ENCODE measurements at regions not wholly inside any gene's neighbourhood (a gene's known extent, or its start where the extent isn't known, plus 50 kb on each side); places are given as distances from the start of the nearest gene placed in this dataset.

GRCh38 chr17:77019893-77020379 is 120.8 kb upstream of the SEC14L1 start:
- in situ Hi-C loops (cut with MboI; ENCODE audit: low pct_ligation_motif_present in 1 of 4, low pct_unique_long_range_greater_than_20kb in 1 of 4, low sequenced_read_pairs in 3 of 4), result no loop called here
- peaks cover 11% of the 10 kb centered on the region for H3K27me3 ChIP-seq
- TF ChIP-seq POLR2AphosphoS5 (IDR thresholded peaks at IDR 0.05) (no peak), EP300 (IDR thresholded peaks at IDR 0.05; ENCODE audit: low read depth) (no peak), POLR2A (IDR thresholded peaks at IDR 0.05) (no peak), CTCF (IDR thresholded peaks at IDR 0.05) (no peak)
- intact Hi-C loops (cut with DNase I; ENCODE audit: low total_unique reads), result no loop called here
- no peak overlapping the region for H3K4me3 ChIP-seq
- no peaks in the 10 kb centered on the region for H3K36me3 ChIP-seq
- no peaks in the 10 kb centered on the region for H3K9me3 ChIP-seq
- 64% methylated on average over 10 of the region's 12 CpGs; no CpG with 5 or more reads in 1 of the 2 donors for WGBS, 2 donors (ENCODE audit: low coverage in 1 of 2)
- DNase-seq, result no peak
- no peaks in the 10 kb centered on the region for H3K4me1 ChIP-seq
- no peak overlapping the region for H3K27ac ChIP-seq

- Histone ChIP-seq H3K4me1 (no peaks in the 10 kb centered on the region), H3K4me3 (no peak overlapping the region), H3K27me3 (peaks cover 4% of the 10 kb centered on the region), H3K36me3 (no peaks in the 10 kb centered on the region), H3K27ac (no peak overlapping the region), H3K9me3 (no peaks in the 10 kb centered on the region)
- in situ Hi-C loops (cut with MboI; ENCODE audit: low pct_ligation_motif_present in 1 of 4, low pct_unique_long_range_greater_than_20kb in 1 of 4, low sequenced_read_pairs in 3 of 4) (no loop called here), intact Hi-C loops (cut with DNase I; ENCODE audit: low total_unique reads) (no loop called here)
- WGBS, 2 donors (ENCODE audit: low coverage in 1 of 2), result 58 to 86% methylated on average over 1 of the region's 1 CpG
- no peak for TF ChIP-seq EP300 (IDR thresholded peaks at IDR 0.05; ENCODE audit: low read depth)
- no peak for TF ChIP-seq POLR2AphosphoS5 (IDR thresholded peaks at IDR 0.05)
- TF ChIP-seq POLR2A (IDR thresholded peaks at IDR 0.05), result no peak
- no peak for TF ChIP-seq CTCF (IDR thresholded peaks at IDR 0.05)
- no peak for DNase-seq
These were observed 119.8 kb upstream of the SEC14L1 start for GRCh38 chr17:77020973-77021372.

GRCh38 chr17:77022766-77023165 is 118.0 kb upstream of the SEC14L1 start:
- H3K36me3 ChIP-seq, result no peaks in the 10 kb centered on the region
- no peaks in the 10 kb centered on the region for H3K4me1 ChIP-seq
- no peak overlapping the region for H3K4me3 ChIP-seq
- DNase-seq, result no peak
- TF ChIP-seq POLR2A (IDR thresholded peaks at IDR 0.05), result no peak
- TF ChIP-seq EP300 (IDR thresholded peaks at IDR 0.05; ENCODE audit: low read depth), result no peak
- TF ChIP-seq POLR2AphosphoS5 (IDR thresholded peaks at IDR 0.05), result no peak
- no peak for TF ChIP-seq CTCF (IDR thresholded peaks at IDR 0.05)
- intact Hi-C loops (cut with DNase I; ENCODE audit: low total_unique reads), result no loop called here
- 71% methylated on average over 2 of the region's 2 CpGs; no CpG with 5 or more reads in 1 of the 2 donors for WGBS, 2 donors (ENCODE audit: low coverage in 1 of 2)
- H3K27me3 ChIP-seq, result peaks cover 4% of the 10 kb centered on the region
- H3K27ac ChIP-seq, result no peak overlapping the region
- H3K9me3 ChIP-seq, result peaks cover 0 to 4% of the 10 kb centered on the region in 2 donors
- in situ Hi-C loops (cut with MboI; ENCODE audit: low pct_ligation_motif_present in 1 of 4, low pct_unique_long_range_greater_than_20kb in 1 of 4, low sequenced_read_pairs in 3 of 4), result no loop called here

GRCh38 chr17:77025781-77026180 is 115.0 kb upstream of the SEC14L1 start:
- peaks cover 4% of the 10 kb centered on the region for H3K27me3 ChIP-seq
- TF ChIP-seq CTCF (IDR thresholded peaks at IDR 0.05) (no peak), POLR2AphosphoS5 (IDR thresholded peaks at IDR 0.05) (no peak), POLR2A (IDR thresholded peaks at IDR 0.05) (no peak), EP300 (IDR thresholded peaks at IDR 0.05; ENCODE audit: low read depth) (no peak)

More at GRCh38 chr17:77025781-77026180, 115.0 kb upstream of the SEC14L1 start:
- no peaks in the 10 kb centered on the region for H3K4me1 ChIP-seq
- H3K27ac ChIP-seq, result no peak overlapping the region
- no peak overlapping the region for H3K4me3 ChIP-seq
- peaks cover 0 to 4% of the 10 kb centered on the region in 2 donors for H3K9me3 ChIP-seq
- no peaks in the 10 kb centered on the region for H3K36me3 ChIP-seq
- in situ Hi-C loops (cut with MboI; ENCODE audit: low pct_ligation_motif_present in 1 of 4, low pct_unique_long_range_greater_than_20kb in 1 of 4, low sequenced_read_pairs in 3 of 4), result no loop called here
- intact Hi-C loops (cut with DNase I; ENCODE audit: low total_unique reads), result no loop called here
- no peak for DNase-seq
- WGBS, 2 donors (ENCODE audit: low coverage in 1 of 2), result 47 to 66% methylated on average over 2 of the region's 2 CpGs
